GM19193 (cell line): ENCODE measurements at regions not wholly inside any gene's neighbourhood (a gene's known extent, or its start where the extent isn't known, plus 50 kb on each side); places are given as distances from the start of the nearest gene placed in this dataset.
A peak's percentile ranks its signal among the peaks of the same experiment; 100 is the strongest.

Source experiments
- POLR2A ChIP-seq: IDR thresholded peaks from 4 replicates; pipeline ENCODE4 v1.6.1; 2011; ENCODE audit not compliant: insufficient read depth, insufficient read length; ENCODE audit errors: extremely low read depth

DNA sequence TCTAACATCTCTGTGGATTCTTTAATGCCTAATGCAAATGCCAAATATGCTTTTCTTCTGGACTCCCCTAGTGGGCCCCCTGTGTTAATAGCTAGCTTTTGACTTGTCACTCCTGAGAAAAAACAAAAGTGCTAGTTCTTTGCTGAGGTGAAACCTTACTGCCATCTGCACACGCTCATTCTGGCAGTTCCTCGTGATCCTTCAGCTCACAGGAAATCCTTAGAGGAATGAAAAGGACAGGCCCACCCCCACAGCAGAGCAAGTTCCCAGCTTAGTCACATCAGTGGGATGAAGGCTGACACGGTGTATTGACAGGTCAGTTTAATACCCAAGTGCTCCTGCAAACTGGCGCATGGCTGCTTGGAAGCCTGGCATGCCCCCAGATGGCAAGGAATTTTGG is 165.1 kb upstream of the ATP2B1 start:
- TF ChIP-seq POLR2A = no peak

DNA sequence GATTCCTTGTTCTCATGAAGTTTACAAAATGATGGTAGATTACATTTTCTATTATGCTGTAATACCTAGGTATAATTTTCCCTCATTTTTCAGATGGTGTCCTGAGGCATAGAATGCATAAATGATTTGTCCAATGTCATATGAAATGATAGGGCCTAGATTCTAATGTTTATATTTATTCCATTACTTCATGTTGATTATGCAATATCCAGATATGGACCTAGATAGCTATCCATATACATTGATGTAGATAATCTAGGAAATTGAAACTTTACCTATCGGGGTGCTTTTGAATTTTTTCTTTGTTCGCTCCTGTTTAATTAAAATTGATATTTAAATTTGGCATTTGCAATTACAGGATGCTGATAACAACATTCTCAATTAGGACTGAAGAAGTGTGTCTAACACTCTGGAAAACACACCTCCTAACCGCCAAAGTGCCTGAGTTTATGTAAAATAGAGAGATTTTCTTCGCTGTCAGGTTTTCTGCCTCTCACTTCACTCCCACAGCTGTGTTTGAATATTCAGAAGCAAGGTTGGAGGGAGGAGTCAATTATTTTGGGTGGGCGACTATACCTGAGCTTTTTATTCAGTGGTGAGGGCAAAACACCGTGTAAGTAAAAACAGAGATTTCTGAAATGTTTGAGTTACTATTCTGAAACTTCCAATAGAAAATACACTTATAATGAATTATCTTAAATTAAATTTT is 164.4 kb upstream of the ATP2B1 start:
- no peak for TF ChIP-seq POLR2A

DNA sequence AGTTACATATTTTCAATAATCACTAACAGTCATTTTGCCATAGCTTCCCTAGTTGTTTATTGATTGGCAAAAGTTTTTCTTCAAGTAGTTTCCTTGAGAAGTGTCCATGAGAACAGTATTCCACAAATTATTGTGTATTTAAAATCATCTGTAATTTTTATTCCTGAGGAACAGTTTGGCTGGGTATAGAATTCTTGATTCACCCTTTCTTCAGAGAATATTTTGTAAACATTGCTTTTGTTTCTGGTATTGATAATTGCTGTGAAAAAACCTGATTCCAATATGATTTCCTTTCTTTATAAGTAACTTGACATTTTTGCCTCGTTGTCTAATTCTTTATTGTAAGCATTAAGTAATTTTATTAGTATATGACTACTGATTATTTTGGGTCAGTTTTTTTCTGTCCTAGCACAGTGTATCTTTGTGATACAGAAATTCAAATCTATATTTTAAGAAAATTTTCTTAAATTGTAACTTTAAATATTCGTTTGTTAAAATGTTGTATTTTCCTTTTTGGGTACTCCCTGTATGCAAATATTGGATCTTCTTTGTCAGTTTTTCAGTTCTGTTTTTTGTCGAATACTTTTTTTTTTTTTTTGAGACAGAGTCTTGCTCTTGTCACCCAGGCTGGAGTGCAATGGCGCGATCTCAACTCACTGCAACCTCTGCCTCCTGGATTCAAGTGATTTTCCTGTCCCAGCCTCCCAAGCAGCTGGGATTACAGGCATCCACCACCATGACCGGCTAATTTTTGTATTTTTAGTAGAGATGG is 162.0 kb upstream of the ATP2B1 start:
- no peak for TF ChIP-seq POLR2A

DNA sequence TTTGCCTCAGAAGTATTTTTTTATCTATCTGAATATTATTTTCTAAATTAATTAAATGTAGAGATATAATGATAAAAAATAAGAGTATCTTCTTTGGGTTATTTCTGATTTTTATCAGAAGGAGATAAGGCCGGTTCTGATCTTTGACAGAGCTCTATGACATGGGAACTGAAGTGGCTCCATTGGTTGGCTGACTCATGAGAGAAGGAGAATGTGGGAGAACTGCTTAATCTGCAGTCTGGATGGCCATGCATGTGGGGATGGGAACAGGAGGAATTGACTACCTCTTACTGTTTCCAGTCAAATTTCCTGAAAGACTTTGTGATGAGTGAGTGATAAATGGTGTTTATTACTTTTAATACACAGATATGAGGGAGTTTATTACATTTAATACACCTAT is 155.8 kb upstream of the ATP2B1 start:
- TF ChIP-seq POLR2A = no peak

DNA sequence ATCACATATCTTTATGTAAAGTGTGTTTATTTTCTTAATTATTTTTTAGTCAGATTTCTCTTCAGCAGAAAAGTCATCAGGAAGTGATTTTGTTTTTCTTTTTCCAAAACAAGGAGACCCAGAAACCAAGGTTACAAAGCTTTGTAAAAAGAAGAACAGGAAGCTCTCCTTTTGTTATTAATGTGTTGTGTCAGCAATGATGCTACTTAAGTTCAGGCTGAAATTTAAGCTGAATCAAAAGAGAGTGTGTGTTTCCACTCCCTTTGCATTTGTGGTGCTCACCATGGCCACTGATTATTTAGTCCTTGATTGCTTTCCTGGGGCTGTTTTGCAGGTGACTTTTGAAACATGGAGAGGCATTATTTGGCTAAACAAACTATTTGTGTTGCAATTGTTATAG is 155.3 kb upstream of the ATP2B1 start:
- TF ChIP-seq POLR2A = no peak

DNA sequence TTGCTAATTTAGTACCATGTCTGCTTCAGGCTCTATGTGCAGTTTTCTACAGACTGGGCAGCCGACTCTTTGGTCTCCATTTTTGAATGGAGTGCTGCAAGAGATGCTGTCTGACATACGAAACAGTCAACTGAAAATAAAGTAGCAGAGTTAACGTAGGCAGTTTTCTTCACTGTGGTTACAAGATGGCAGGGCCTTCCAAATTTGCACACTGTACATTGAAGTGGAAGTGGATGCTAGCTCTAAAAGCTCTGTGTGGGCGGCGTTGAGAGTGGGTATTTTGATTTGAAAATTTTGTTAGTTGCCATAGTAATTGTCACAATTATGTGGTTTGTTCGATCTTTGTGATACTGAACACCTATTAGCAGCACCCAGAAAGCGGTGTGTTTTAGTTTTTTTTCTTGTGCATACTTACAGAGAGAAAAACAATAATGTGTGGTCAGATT is 154.9 kb upstream of the ATP2B1 start:
- no peak for TF ChIP-seq POLR2A

DNA sequence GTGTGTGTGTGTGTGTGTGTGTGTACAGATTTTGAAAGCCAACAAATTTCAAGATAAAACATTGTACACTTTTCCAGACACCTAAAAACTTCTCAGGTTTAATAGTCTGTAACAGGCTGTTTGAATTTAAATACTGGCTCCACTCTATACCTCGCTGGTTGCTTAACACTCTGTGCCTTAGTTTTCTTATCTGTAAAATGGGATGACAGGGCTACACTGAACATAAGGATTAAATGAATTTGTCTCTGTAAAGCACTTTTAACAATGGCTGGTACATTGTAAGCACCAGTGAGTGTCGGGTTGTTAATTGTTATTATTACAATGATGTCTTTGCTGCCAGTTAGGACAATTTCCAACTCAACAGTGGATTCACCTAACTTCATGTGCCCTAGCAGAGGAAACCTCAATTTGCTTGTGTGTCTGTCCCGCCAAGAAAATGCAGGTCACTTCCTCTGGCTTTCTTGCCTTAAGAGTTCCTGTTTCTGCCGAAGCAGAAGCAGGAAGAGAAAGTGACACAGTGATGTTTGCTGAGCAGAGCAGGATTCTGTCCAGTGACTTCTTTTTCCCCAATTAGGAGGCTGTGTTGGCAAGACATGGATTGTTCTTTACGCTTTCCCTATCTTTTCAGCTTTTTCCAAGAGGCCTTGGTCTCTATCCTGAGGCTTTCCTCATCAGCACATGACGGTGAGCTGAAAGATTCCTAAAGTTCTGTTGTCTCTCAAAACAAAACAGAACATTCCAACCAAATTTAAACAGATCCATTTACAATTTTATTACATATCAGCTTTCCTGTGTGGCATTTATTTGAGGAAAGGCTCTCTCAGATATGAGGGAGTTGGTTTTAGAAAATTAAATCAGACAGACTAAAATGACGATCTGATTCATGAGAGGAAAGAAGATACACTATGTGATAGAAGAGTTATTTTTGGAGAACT is 154.1 kb upstream of the ATP2B1 start:
- TF ChIP-seq POLR2A = peak; percentile 35

DNA sequence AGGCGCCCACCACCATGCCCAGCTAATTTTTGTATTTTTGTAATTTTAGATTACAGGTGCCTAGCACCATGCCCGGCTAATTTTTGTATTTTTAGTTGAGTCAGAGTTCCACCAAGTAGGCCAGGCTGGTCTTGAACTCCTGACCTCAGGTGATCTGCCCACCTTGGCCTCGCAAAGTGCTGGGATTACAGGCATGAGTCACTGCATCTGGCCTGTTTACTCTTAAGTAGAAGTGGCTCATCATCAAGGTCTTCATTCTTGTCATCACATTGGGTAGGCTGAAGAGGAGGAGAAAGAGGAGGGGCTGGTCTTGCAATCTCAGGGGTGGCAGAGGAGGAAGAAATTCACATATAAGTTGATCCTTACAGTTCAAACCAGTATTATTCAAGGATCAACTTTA is 152.4 kb upstream of the ATP2B1 start:
- TF ChIP-seq POLR2A = no peak

DNA sequence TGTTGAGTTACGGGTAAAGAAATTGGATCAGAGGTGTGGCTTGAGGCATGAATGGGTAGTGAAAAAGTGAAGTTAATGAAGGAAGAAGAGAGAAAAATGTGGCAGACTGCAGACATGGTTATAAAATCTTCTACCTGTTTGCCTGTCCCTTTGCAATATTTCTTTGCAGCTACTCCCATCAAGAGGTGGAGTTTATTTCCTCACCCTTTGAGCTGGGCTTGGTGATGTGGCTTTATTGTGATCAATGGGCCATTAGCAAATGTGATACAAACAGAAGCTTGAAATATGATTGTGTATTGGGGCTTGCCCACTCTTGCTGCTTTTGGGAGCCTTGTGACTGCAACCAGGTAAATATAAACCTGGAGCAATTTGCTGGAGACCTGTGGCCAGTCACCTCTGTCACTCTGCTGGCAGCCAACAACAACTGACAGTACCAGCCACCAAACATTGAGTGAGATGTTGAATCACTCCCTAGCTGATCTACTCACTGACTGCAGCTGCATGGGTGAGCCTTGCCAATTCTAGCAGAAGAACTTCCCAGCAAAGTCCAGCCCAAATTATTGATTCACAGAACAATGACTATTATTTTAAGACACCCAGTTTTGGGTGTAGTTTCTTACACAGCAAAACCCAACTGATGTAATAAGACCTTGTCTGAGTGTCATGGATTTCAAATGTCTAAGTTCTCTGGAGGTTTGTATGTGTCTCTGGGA is 151.0 kb upstream of the ATP2B1 start:
- TF ChIP-seq POLR2A = no peak

DNA sequence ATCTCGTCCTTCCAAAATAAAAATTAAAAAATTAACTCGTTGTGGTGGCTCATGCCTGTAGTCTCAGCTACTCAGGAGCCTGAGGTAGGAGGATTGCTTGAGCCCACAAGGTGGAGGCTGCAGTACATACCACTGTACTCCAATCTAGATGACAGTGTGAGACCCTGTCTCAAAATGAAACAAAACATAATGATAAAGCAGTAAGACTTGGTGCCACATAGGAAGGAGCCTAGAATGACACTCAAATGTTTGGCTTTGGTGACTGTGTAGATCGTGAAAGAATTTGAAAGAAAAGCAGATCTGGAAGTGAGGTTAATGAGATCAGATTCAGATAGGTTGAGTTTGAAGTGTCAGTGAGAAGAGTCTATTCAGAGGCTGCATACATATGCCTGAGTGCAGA is 150.1 kb upstream of the ATP2B1 start:
- TF ChIP-seq POLR2A = no peak

DNA sequence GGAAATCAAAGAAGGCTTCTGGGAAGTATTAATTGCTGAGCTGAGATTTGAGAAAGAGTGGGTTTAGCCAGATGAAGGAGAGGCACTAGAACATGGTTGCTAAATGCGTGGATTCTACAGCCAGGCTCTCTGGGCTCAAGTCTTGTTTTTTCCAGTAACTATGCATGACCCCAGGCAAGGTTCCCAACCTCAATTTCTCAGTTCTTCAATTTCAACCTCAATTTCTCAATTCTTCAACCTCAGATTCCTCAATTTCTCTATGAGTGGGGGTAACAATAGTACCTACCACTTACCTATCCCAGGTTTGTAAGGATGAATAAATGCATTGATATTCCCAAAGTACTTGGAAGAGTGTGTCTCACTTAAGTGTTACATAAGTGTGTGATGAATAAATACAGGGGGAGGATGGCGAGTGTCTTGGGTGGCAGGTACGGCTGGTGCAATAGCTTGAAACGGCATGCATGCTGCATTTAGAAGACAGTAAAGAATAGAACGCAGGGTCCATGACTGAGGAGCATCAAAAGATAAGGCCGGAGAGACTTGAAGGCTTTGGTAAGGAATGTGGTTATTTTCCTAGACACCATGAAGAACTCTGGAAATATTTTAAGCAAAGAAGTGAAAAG is 149.1 kb upstream of the ATP2B1 start:
- no peak for TF ChIP-seq POLR2A

DNA sequence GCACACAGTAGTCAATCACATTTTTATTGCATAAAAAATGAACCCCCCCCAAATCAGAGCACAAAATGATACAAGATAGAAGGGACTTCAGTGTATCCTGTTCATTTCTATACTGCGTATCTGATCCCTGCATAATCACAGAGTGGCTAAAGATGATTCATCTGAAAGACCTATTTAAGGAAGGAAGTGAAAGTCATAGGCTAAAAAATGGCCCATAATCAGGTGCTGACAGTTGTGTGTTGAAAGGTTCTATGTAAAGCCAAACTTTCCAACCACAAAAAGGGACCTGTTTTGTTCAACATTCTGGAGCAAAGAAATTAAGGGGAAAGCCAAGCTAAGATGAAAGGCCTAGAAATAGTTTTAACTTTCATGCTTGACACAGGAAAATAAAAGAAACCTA is 147.8 kb upstream of the ATP2B1 start:
- TF ChIP-seq POLR2A = no peak

DNA sequence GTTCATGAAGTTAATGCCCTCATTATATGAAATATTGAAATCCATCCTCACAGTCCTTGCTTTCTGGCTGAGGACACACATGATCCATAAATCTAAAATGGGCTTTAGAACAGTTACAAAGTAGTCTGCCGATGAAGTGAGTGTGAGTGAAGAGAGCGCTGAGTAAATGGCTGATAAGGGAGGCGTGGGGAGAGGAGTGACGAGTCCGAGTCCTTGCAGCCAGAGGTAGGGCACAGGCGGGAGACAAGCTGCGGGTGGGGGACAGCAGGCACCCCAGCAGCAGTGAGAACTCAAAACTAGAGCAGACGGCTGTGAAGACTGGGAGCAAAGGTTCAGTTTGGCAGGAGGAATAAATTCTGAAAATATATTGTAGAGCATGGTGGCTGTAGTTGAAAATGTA is 140.1 kb upstream of the ATP2B1 start:
- TF ChIP-seq POLR2A = no peak

DNA sequence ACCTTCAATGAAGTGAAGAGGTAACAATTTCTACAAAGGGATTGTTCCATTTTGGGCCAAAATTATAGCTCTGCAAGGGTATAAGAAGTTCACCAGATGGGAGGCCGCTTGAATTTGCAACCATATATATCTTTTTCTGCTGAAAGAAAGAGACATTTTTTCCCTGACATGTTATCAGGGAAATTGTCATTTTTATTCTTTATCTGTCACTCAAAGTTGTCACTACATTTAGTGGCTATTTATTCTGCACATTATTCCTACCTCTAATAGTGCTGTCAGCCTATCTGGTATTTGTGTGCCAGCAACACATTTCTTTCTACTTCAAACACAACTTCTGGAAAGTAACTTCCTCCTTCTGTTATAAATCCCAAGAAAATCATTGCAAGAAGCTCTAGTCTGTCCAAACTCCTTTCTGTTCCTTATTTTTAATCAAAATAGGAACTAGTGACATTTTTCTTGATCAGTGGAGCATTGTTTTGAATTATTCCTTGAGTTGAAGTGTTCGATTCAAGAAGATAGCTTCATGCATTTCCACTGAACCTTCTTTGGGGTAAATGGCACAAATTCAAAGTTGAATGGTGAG is 137.9 kb upstream of the ATP2B1 start:
- no peak for TF ChIP-seq POLR2A

DNA sequence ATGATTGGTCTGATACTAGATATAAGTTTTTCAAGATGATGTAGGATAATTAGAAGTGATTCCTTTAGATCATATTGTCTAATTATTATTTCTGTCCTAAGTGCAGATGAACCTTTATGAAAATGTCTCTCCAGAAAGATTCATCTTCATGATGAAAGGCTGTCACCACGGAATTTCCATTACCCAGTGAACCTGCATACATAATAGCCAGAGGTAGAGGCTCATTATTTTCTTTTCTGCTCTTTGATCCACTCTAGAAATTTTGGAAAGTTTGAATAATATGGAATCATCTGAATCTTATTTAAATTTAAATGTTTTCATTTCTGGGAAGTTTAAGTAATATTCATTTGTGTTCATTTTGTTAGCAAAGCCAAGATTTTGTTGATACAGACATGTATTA is 137.1 kb upstream of the ATP2B1 start:
- no peak for TF ChIP-seq POLR2A

DNA sequence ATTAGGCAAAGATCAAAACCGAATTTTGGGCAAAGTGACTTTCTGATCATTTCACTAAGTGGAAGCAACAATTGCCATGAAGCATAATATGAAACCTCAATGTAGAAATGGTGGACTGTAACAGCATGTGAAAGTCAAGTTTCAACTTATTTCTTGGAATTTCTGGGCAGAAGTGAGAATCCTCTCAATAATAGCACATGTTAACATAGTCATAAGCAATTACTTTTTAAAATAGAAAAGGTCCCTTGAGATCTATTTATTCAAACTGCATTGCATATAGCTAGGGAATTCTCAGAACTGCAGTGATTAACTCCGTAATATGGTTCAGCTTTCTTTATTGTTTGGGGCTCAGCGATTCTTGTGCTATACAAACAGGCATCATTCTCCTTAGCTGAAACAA is 136.7 kb upstream of the ATP2B1 start:
- TF ChIP-seq POLR2A = no peak
